MM.1S (cell line): ENCODE measurements at regions not wholly inside any gene's neighbourhood (a gene's known extent, or its start where the extent isn't known, plus 50 kb on each side); places are given as distances from the start of the nearest gene placed in this dataset.

ENCODE experiments used
- DNase-seq: peaks from one replicate; pipeline ENCODE4 v3.0.0-alpha.2; 2015
- H2AFZ ChIP-seq: fragments of 300-600 bp; sonication (generic); 2 replicates; pipeline ENCODE4 v1.6.0; 2016; ENCODE audit warnings: antibody characterized with exemption, low read length
- H3F3A ChIP-seq: fragments of 300-600 bp; sonication (generic); 2 replicates; pipeline ENCODE4 v1.6.1; 2016; ENCODE audit warnings: mild to moderate bottlenecking, antibody characterized with exemption, low read length, moderate library complexity, mixed read lengths; ENCODE audit not compliant: insufficient read depth
- H3K27ac ChIP-seq: fragments of 300-600 bp; sonication (generic); 2 replicates; pipeline ENCODE4 v1.5.1; 2016; ENCODE audit warnings: mild to moderate bottlenecking, low read length
- H3K27me3 ChIP-seq: fragments of 300-600 bp; sonication (generic); replicated peaks from 2 replicates; pipeline ENCODE4 v1.6.0; 2016; ENCODE audit warnings: low read length; ENCODE audit not compliant: insufficient read depth
- H3K36me3 ChIP-seq: fragments of 300-600 bp; sonication (generic); replicated peaks from 2 replicates; pipeline ENCODE4 v1.6.1; 2016; ENCODE audit warnings: mild to moderate bottlenecking, low read length, mixed read lengths; ENCODE audit not compliant: insufficient read depth
- H3K4me1 ChIP-seq: fragments of 300-600 bp; sonication (generic); 2 replicates; pipeline ENCODE4 v1.6.1; 2016; ENCODE audit warnings: low read length, mixed read lengths
- H3K4me2 ChIP-seq: fragments of 300-600 bp; sonication (generic); 2 replicates; pipeline ENCODE4 v1.6.0; 2016; ENCODE audit warnings: low read depth, low read length
- H3K4me3 ChIP-seq: fragments of 300-600 bp; sonication (generic); 2 replicates; pipeline ENCODE4 v1.5.1; 2016; ENCODE audit warnings: low read length, mixed read lengths
- H3K79me2 ChIP-seq: fragments of 300-600 bp; sonication (generic); 2 replicates; pipeline ENCODE4 v1.6.1; 2016; ENCODE audit warnings: mixed run types, low read length, mixed read lengths
- H3K9ac ChIP-seq: fragments of 300-600 bp; sonication (generic); 2 replicates; pipeline ENCODE4 v1.6.1; 2016; ENCODE audit warnings: low read length, mixed read lengths
- H3K9me2 ChIP-seq: fragments of 300-600 bp; sonication (generic); replicated peaks from 2 replicates; pipeline ENCODE4 v1.6.1; 2016; ENCODE audit warnings: mild to moderate bottlenecking, low read length, mixed read lengths; ENCODE audit not compliant: insufficient read depth
- H3K9me3 ChIP-seq: fragments of 300-600 bp; sonication (generic); replicated peaks from 2 replicates; pipeline ENCODE4 v1.6.1; 2016; ENCODE audit warnings: mild to moderate bottlenecking, low read length, mixed read lengths; ENCODE audit not compliant: insufficient read depth
- H4K20me1 ChIP-seq: fragments of 300-600 bp; sonication (generic); 2 replicates; pipeline ENCODE4 v1.6.1; 2016; ENCODE audit warnings: mild to moderate bottlenecking, low read length, moderate library complexity, mixed read lengths; ENCODE audit not compliant: insufficient read depth
- CTCF ChIP-seq: fragments of 300-600 bp; sonication (generic); IDR thresholded peaks from 2 replicates; pipeline ENCODE4 v1.5.1; 2016; ENCODE audit warnings: antibody characterized with exemption, low read length, mixed read lengths
- EZH2 ChIP-seq: fragments of 300-600 bp; sonication (generic); optimal IDR thresholded peaks from 2 replicates; pipeline ENCODE3; 2017; ENCODE audit warnings: low read depth, mild to moderate bottlenecking, antibody characterized with exemption, low read length, mixed read lengths
- EZH2phosphoT487 ChIP-seq: fragments of 300-600 bp; sonication (generic); IDR thresholded peaks from 2 replicates; pipeline ENCODE4 v1.6.1; 2018; ENCODE audit warnings: antibody characterized with exemption, low read length

- H3F3A ChIP-seq: no peaks in the 10 kb centered on the region
- no peaks in the 10 kb centered on the region for H3K36me3 ChIP-seq
- H4K20me1 ChIP-seq: no peaks in the 10 kb centered on the region
- no peaks in the 10 kb centered on the region for H3K9me3 ChIP-seq
- no peak for DNase-seq
- TF ChIP-seq EZH2: no peak
- TF ChIP-seq EZH2phosphoT487: no peak
- TF ChIP-seq CTCF: no peak
- H3K27me3 ChIP-seq: no peaks in the 10 kb centered on the region
- H3K9me2 ChIP-seq: no peaks in the 10 kb centered on the region
- no peak overlapping the region for H3K4me3 ChIP-seq
- H3K4me1 ChIP-seq: no peaks in the 10 kb centered on the region
- H3K9ac ChIP-seq: no peak overlapping the region
- H2AFZ ChIP-seq: no peak overlapping the region
- no peak overlapping the region for H3K27ac ChIP-seq
- H3K79me2 ChIP-seq: no peaks in the 10 kb centered on the region
- no peak overlapping the region for H3K4me2 ChIP-seq
Measured at GRCh38 chr5:60007729-60008128, 114.2 kb upstream of the PDE4D start.

GRCh38 chr5:59999056-59999455 lies 105.5 kb upstream of the PDE4D start:
- Histone ChIP-seq H3K9ac (no peak overlapping the region), H3K27ac (no peak overlapping the region)
- no peak for TF ChIP-seq CTCF
- no peak for TF ChIP-seq EZH2
- TF ChIP-seq EZH2phosphoT487: no peak

GRCh38 chr5:59992206-59992605 lies 98.7 kb upstream of the PDE4D start:
- H3K4me3 ChIP-seq: no peak overlapping the region

More at GRCh38 chr5:59999056-59999455, 105.5 kb upstream of the PDE4D start:
- Histone ChIP-seq H3K4me2 (no peak overlapping the region), H3F3A (no peaks in the 10 kb centered on the region), H3K79me2 (no peaks in the 10 kb centered on the region), H3K4me1 (no peaks in the 10 kb centered on the region), H4K20me1 (no peaks in the 10 kb centered on the region), H3K9me3 (no peaks in the 10 kb centered on the region), H3K4me3 (no peak overlapping the region), H3K27me3 (no peaks in the 10 kb centered on the region), H2AFZ (no peak overlapping the region), H3K36me3 (no peaks in the 10 kb centered on the region), H3K9me2 (no peaks in the 10 kb centered on the region)
- no peak for DNase-seq

GRCh38 chr5:59988396-59988795 lies 94.9 kb upstream of the PDE4D start:
- H2AFZ ChIP-seq: no peak overlapping the region
- no peaks in the 10 kb centered on the region for H3K36me3 ChIP-seq
- H3K9me2 ChIP-seq: no peaks in the 10 kb centered on the region
- H3K4me1 ChIP-seq: no peaks in the 10 kb centered on the region
- H3K9me3 ChIP-seq: no peaks in the 10 kb centered on the region
- no peaks in the 10 kb centered on the region for H3K79me2 ChIP-seq
- no peaks in the 10 kb centered on the region for H3F3A ChIP-seq
- TF ChIP-seq CTCF (no peak), EZH2 (no peak), EZH2phosphoT487 (no peak)
- no peaks in the 10 kb centered on the region for H4K20me1 ChIP-seq
- no peak overlapping the region for H3K27ac ChIP-seq
- no peak overlapping the region for H3K4me3 ChIP-seq
- H3K9ac ChIP-seq: no peak overlapping the region
- no peaks in the 10 kb centered on the region for H3K27me3 ChIP-seq
- no peak overlapping the region for H3K4me2 ChIP-seq
- no peak for DNase-seq

More at GRCh38 chr5:59992206-59992605, 98.7 kb upstream of the PDE4D start:
- Histone ChIP-seq H3K36me3 (no peaks in the 10 kb centered on the region), H3K79me2 (no peaks in the 10 kb centered on the region), H3F3A (no peaks in the 10 kb centered on the region), H3K4me1 (no peaks in the 10 kb centered on the region), H3K9ac (no peak overlapping the region), H3K9me3 (no peaks in the 10 kb centered on the region), H3K27ac (no peak overlapping the region), H3K27me3 (no peaks in the 10 kb centered on the region), H2AFZ (no peak overlapping the region), H3K4me2 (no peak overlapping the region), H4K20me1 (no peaks in the 10 kb centered on the region), H3K9me2 (no peaks in the 10 kb centered on the region)
- DNase-seq: no peak
- no peak for TF ChIP-seq EZH2phosphoT487
